ENCODE measurements at regions not wholly inside any gene's neighbourhood (a gene's known extent, or its start where the extent isn't known, plus 50 kb on each side); places are given as distances from the start of the nearest gene placed in this dataset.

DNA sequence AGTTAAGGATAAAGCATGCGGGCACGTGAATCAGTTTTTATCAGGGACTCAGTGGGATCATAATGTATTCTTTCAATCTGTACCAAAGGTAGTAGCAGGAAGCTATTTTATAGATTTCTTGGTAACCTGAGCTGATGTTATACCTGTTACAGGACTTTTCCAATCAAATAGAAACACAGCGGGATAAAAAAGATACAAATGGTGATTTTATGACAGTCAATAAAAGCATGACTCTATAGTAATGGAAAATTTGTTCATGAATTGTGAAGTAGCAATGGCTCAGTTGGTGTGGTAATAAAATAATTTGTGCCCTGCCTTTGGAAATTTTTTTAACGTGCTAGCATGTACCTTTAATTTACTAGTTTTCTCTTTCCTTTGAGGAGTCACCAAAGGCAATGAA, 300.7 kb upstream of the CELF2 start:
- TF ChIP-seq, protein P1, sequence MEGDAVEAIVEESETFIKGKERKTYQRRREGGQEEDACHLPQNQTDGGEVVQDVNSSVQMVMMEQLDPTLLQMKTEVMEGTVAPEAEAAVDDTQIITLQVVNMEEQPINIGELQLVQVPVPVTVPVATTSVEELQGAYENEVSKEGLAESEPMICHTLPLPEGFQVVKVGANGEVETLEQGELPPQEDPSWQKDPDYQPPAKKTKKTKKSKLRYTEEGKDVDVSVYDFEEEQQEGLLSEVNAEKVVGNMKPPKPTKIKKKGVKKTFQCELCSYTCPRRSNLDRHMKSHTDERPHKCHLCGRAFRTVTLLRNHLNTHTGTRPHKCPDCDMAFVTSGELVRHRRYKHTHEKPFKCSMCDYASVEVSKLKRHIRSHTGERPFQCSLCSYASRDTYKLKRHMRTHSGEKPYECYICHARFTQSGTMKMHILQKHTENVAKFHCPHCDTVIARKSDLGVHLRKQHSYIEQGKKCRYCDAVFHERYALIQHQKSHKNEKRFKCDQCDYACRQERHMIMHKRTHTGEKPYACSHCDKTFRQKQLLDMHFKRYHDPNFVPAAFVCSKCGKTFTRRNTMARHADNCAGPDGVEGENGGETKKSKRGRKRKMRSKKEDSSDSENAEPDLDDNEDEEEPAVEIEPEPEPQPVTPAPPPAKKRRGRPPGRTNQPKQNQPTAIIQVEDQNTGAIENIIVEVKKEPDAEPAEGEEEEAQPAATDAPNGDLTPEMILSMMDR (IDR thresholded peaks at IDR 0.05) = no peak
- TF ChIP-seq EP300 (IDR thresholded peaks at IDR 0.05) (no peak), POLR2A (IDR thresholded peaks at IDR 0.05) (no peak)
